Stimulated activated CD4-positive, alpha-beta T cell treated with anti-CD3 and anti-CD28 coated beads, Interleukin-12 subunit alpha, Interleukin-12 subunit beta, amount 100 ng/mL, for 48 hours (primary cell): ENCODE measurements at regions not wholly inside any gene's neighbourhood (a gene's known extent, or its start where the extent isn't known, plus 50 kb on each side); places are given as distances from the start of the nearest gene placed in this dataset.
"Not testable (repeated sequence)": the region's sequence is repeated elsewhere in the genome, so short reads cannot be mapped to it uniquely, and the experiment has no call there.

Source experiments
- DNase-seq, 3 donors: peaks; one replicate each; pipeline ENCODE4 v3.0.0-alpha.2; 2020; ENCODE audit warnings: low read depth in 2 of 3, low spot score in 1 of 3

- no peak for DNase-seq
Measured at GRCh38 chr21:39083377-39084008, 99.8 kb downstream of the PSMG1 start.

DNA sequence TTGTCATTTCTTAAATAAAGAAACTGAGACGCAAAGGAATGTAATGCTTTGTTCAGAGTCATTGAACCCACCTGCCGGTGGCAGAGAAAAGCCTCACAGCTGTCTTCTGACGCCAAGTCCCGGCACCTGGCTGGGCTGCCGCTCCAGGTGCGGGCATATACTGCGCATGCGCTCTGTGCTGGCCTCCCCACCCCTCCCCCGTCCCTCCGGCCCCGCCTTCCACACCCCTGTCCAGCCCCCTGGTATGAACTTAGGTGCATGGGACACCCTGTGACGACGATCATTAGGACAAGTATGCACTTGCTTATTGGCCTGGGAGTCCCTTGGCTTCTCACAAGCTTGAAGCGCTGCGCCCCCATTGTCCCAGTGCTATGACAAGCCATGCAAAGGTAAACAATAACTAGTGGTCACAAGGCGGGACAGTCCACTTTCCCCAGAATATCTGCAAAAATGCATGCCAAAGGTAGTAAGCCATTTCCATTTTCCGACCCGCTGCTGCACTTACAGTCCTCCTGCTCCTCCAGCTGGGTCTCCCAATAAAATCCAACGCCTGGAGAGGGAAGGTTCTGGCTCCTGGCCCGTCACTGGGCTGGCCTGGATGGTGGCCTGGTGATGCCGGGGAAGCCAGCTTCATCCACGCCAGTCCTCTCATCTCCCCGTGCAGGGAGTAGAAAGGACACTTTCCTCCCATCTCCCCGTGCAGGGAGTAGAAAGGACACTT lies 100.4 kb downstream of the PSMG1 start:
- DNase-seq, result no peak

- no peak for DNase-seq
Measured at GRCh38 chr21:39080366-39080765, 102.9 kb downstream of the PSMG1 start.

- DNase-seq, result no peak
Measured at GRCh38 chr21:39079617-39080016, 103.6 kb downstream of the PSMG1 start.

DNA sequence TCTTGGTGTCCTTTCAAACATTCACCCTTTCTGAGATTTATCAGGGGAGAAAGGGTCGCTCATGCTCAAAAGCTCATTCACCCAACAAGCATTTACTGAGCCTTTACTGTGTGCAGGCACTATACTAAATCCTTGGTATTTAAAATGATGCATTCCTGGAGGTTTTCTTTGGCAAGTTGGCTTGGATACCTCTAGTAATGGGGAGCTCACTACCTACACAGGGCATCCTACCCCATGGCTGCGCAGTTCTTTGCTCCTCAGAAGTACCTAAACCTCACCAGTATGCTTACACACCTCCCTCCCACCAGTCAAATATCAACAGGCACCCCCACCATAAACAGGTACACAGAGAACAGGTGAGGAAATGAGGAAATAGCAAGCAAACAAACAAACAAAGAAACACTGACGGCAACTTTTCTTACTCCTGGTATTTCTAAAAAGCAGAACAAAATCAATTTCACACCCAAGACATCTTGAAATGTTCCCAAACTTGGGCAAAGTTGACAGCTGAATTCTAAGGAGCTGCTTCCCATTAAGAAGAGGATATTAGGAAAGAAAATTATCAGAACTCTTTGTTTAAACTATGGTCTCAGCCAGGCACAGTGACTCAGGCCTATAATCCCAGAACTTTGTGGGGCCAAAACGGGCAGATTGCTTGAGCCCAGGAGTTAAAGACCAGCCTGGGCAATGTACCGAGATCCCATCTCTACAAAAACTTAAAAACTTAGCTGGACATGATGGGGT lies 104.8 kb downstream of the PSMG1 start:
- DNase-seq, result no peak

DNA sequence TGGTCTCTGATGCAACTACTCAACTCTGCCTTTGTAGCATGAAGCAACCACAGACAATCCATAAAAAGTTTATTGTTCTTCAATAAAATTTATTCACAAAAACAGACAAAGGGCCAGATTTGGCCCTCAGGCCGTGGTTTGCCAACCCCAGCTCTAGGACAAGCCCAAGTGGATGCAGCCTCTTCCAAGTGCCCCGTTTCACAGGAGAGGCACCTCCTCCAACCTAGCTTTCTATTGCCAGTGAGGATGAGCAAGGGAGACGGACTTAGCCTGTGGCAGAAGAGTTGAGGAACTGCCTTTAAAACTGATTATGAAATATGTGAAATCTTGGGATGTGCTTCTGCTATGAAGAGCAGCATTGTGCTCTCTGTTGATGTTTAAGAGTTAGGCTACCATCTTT lies 105.4 kb downstream of the PSMG1 start:
- no peak for DNase-seq

- no peak for DNase-seq
Measured at GRCh38 chr21:39074508-39074907, 108.7 kb downstream of the PSMG1 start.

- DNase-seq, result no peak
Measured at GRCh38 chr21:39073717-39074116, 109.5 kb downstream of the PSMG1 start.

DNA sequence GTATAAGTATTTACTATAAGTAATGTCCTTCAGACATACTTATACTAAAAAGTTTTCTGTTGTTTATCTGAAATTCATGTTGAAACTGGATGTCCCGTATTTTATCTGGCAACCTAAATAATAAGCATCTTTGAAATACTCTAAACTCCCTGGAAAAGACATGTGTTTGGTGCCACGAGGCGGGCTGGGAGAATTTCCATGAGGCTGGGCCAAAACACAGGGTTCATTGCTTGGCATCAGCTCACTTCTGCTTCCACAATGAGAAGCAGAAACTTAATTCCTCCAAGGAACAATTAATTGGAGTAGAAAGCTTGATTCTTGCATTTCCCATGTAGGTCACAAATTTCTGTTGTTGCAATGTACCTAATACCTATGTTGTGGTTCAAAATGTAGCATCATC lies 110.2 kb downstream of the PSMG1 start:
- DNase-seq, result no peak

DNA sequence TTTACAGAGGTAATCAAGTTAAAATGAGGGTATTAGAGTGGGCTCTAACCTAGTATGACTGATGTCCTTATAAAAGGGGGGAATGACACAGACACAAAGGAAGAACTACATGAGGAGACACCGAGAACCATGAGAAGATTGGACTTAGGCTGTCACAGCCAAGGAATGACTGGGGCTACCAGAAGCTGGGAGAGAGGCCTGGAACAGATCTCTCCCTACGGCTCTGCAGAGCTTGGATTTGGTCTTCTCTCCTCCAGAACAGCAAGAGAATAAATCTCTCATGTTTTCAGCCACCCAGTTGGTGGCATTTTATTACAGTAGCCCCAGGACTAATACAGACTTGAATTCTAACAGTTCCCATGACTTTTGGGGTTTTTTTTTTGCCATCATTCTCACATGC lies 110.8 kb downstream of the PSMG1 start:
- DNase-seq, result no peak

GRCh38 chr21:39071623-39072214 lies 111.5 kb downstream of the PSMG1 start:
- no peak for DNase-seq

GRCh38 chr21:39069856-39070255 lies 113.4 kb downstream of the PSMG1 start:
- not testable (repeated sequence) for DNase-seq

- no peak for DNase-seq
Measured at GRCh38 chr21:39066829-39067780, 116.1 kb downstream of the PSMG1 start.

GRCh38 chr21:39065917-39066316 lies 117.3 kb downstream of the PSMG1 start:
- DNase-seq, result no peak

DNA sequence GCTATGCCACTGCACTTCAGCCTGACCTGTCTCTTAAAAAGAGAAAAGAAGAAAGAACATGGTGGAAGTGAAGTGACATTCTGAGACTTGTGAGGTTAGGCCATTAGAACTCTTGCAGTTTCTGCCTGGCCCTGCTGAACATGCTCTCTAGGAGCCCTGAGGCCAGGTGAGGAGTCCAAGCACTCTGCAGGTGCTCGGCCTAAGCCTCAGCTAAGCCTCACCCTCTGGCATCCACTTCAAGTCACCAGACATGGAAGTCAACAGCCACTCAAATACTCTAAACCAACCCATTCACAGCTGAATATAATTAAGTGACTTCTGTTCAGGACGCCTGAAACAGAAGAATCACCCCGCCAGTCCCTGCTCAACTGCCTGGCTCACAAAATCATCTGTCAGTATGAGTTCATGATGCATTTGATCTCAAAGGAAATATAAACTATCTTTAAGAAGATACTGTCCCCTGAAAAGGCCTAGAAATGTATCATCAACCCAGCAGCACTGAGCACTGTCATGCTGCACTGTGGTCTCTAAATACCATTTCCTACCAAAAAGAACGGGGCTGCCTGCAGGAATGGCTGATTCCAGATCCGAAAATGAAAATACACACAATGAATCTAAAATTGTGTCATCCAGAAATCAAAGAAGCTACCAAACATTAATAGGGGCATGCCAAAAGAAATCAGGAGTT lies 118.8 kb downstream of the PSMG1 start:
- DNase-seq, result no peak

DNA sequence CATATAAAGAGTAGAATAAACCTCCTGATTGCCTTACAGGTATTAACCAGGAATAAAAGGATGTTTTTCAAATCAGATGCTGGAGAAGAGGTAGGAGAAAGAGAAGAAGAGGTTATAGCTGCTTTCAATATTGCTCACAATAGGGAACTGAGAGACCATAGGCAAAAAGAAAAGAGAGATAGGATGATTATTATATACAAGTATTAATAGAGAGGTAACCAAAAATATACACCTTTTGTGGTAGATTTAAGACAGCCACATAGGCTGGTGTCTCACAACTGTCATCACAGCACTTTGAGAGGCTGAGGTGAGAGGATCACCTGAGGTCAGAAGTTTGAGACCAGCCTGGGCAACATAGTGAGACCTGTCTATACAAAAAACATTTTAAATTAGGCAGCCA lies 119.7 kb downstream of the PSMG1 start:
- no peak for DNase-seq

GRCh38 chr21:39062196-39062595 lies 121.1 kb downstream of the PSMG1 start:
- DNase-seq, result no peak

DNA sequence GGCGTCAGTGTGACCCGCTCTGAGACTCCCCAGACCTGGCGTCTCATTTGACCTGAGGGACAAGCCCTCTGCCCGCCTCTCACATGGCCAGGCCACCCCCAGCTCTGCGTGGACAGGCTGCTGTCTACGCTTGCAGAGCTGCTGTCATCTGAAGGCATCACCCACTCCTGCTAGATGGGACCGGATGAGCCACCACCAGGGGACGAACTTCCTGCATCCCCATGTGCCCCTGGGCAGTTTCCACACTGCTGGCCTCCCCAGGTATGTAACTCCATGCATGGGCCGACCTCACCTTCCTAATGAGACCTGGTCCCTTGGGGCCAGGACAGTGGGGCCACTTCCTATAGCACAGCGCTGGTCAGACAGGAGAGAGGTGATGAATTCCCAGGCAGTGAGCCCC lies 121.5 kb downstream of the PSMG1 start:
- DNase-seq, result no peak

- DNase-seq, result no peak
Measured at GRCh38 chr21:39060485-39061083, 122.7 kb downstream of the PSMG1 start.

DNA sequence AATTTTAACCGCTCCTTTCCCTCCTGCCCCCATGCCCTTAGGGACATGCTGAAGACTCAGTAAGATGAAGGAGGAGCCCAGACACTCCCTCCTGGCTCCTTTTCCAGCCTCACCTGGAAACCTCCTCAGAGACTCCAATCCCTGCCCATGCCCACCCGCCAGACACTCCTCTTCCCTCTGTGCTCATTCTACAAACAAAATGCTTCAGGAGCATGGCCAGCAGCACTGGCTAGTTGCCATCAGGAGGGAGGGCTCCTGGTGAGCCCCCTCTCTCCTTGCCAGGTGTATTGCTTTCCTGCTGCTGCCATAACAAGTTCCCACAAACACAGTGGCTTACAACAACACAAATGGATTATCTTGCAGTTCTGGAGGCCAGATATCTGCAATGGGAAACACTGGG lies 126.1 kb downstream of the PSMG1 start:
- DNase-seq, result no peak
